Activated CD4-positive, alpha-beta memory T cell treated with anti-CD3 and anti-CD28 coated beads for 36 hours (primary cell): ENCODE measurements at regions not wholly inside any gene's neighbourhood (a gene's known extent, or its start where the extent isn't known, plus 50 kb on each side); places are given as distances from the start of the nearest gene placed in this dataset.

ENCODE experiments used
- CTCF ChIA-PET: fragments of 350-600 bp; sonication (Branson Sonifier 250); formaldehyde crosslinking; loops from one replicate; lab custom pipeline; 2021; ENCODE audit warnings: antibody characterized with exemption, inconsistent platforms; lab: Charles Lee
- POLR2A ChIA-PET: fragments of 350-600 bp; sonication (Branson Sonifier 250); formaldehyde crosslinking; loops from one replicate; lab custom pipeline; 2021; ENCODE audit warnings: antibody characterized with exemption; lab: Charles Lee
- DNase-seq: peaks from one replicate; pipeline ENCODE4 v3.0.0-alpha.2; 2020
- H3K27ac Mint-ChIP-seq: one replicate; pipeline ENCODE4 v1.8.0; 2021; ENCODE audit warnings: mixed read lengths
- H3K27me3 Mint-ChIP-seq: one replicate; pipeline ENCODE4 v1.8.0; 2021; ENCODE audit warnings: mixed read lengths
- H3K36me3 Mint-ChIP-seq: one replicate; pipeline ENCODE4 v1.8.0; 2021; ENCODE audit warnings: mixed read lengths
- H3K4me1 Mint-ChIP-seq: one replicate; pipeline ENCODE4 v1.8.0; 2021; ENCODE audit warnings: low read depth, mixed read lengths
- H3K4me3 Mint-ChIP-seq: one replicate; pipeline ENCODE4 v1.8.0; 2021; ENCODE audit warnings: mild to moderate bottlenecking, mixed read lengths
- H3K9me3 Mint-ChIP-seq: one replicate; pipeline ENCODE4 v1.8.0; 2021; ENCODE audit warnings: mixed read lengths
- intact Hi-C: fragments of 100-400 bp; cut with micrococcal nuclease; formaldehyde crosslinking; loops from one replicate; pipeline ENCODE4 v1.15.1; 2023

- POLR2A ChIA-PET = no interaction called here
- no peak for DNase-seq
- Mint-ChIP-seq H3K9me3 (peaks cover 3% of the 10 kb centered on the region), H3K36me3 (peaks cover 2% of the 10 kb centered on the region), H3K27ac (no peak overlapping the region), H3K4me3 (no peak overlapping the region), H3K4me1 (peaks cover 19% of the 10 kb centered on the region), H3K27me3 (no peaks in the 10 kb centered on the region)
- intact Hi-C loops = no loop called here
- CTCF ChIA-PET = no interaction called here
Observed at GRCh38 chr15:95450413-95450812, 880.1 kb upstream of the NR2F2 start.

- intact Hi-C loops = no loop called here
- H3K4me1 Mint-ChIP-seq = peaks cover 17% of the 10 kb centered on the region
- H3K9me3 Mint-ChIP-seq = no peaks in the 10 kb centered on the region
- no peak overlapping the region for H3K4me3 Mint-ChIP-seq
- ChIA-PET POLR2A (no interaction called here), CTCF (no interaction called here)
- no peaks in the 10 kb centered on the region for H3K27me3 Mint-ChIP-seq
- DNase-seq = no peak
- no peak overlapping the region for H3K27ac Mint-ChIP-seq
- no peaks in the 10 kb centered on the region for H3K36me3 Mint-ChIP-seq
Observed at GRCh38 chr15:95451938-95452337, 878.6 kb upstream of the NR2F2 start.

DNA sequence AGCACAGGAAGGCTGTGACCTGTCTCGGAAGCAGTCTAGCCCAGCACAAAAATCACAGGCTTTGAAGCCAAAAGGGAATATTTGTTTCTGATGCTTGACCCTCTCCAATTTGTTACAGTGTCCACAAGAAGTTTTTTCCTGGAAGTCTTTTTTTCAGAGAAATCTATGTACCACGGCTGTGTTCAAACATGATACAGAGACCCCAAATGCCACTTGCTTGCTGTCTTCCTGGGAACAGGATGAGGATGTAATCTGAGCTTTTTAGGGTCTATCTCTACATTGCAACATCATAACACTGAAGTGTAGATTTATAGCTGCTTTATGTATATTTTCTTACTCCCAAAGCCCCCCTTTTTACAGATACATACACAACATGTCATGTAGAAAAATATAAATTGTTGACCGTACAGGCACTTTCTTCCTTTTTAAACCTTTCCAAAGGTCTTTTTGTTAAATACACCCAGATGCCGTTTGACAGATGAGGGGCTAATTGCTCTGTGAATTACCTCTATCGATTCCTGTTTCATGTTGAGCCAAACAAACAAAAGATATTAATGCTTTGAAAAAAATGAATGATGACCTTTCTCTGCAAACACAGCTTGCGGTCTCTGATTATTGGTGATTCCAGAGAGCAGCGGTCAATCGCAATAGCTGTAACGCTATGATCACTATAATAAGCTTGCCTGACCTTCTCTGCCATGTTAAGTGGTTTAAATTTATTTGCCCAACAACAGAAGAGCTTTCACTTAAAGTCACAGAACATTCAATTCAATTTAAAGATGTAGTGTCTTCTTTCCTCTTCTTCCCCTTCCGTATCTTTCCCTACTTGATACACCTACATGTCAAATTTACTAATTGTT lies 875.9 kb upstream of the NR2F2 start:
- H3K4me1 Mint-ChIP-seq = peaks cover 11% of the 10 kb centered on the region
- ChIA-PET POLR2A (no interaction called here), CTCF (no interaction called here)
- H3K9me3 Mint-ChIP-seq = peaks cover 2% of the 10 kb centered on the region
- no peaks in the 10 kb centered on the region for H3K36me3 Mint-ChIP-seq
- no peaks in the 10 kb centered on the region for H3K27me3 Mint-ChIP-seq
- no peak overlapping the region for H3K4me3 Mint-ChIP-seq
- no peak for DNase-seq
- no peak overlapping the region for H3K27ac Mint-ChIP-seq
- intact Hi-C loops = no loop called here

DNA sequence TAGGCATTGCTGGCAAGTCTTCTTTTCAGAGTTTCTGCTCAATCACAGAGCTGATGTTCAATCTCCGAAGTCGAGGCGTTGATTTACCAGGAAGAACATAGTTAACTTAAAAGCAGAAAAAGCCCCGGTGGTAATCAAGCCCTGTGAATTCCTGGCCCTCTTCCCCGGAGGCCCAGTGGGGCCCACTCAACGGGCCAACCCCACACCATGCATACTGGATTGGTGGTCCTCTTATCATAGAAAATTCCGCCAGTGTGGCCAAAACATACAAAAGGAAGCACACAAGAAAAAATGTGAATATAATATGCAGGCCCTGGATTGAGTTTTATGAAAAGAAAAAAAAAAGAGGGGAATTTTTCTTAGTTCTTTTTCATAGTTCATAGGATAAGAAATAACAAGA lies 873.0 kb upstream of the NR2F2 start:
- H3K9me3 Mint-ChIP-seq = peaks cover 2% of the 10 kb centered on the region
- ChIA-PET POLR2A (no interaction called here), CTCF (no interaction called here)
- H3K4me3 Mint-ChIP-seq = no peak overlapping the region
- H3K27ac Mint-ChIP-seq = no peak overlapping the region
- peaks cover 11% of the 10 kb centered on the region for H3K4me1 Mint-ChIP-seq
- no peak for DNase-seq
- intact Hi-C loops = no loop called here
- peaks cover 1% of the 10 kb centered on the region for H3K27me3 Mint-ChIP-seq
- no peaks in the 10 kb centered on the region for H3K36me3 Mint-ChIP-seq

GRCh38 chr15:95458721-95459120 lies 871.8 kb upstream of the NR2F2 start:
- no peaks in the 10 kb centered on the region for H3K36me3 Mint-ChIP-seq
- DNase-seq = no peak
- no peak overlapping the region for H3K4me3 Mint-ChIP-seq
- H3K27ac Mint-ChIP-seq = no peak overlapping the region
- peaks cover 11% of the 10 kb centered on the region for H3K4me1 Mint-ChIP-seq
- peaks cover 2% of the 10 kb centered on the region for H3K9me3 Mint-ChIP-seq
- intact Hi-C loops = no loop called here
- peaks cover 1% of the 10 kb centered on the region for H3K27me3 Mint-ChIP-seq
- CTCF ChIA-PET = no interaction called here
- POLR2A ChIA-PET = no interaction called here

DNA sequence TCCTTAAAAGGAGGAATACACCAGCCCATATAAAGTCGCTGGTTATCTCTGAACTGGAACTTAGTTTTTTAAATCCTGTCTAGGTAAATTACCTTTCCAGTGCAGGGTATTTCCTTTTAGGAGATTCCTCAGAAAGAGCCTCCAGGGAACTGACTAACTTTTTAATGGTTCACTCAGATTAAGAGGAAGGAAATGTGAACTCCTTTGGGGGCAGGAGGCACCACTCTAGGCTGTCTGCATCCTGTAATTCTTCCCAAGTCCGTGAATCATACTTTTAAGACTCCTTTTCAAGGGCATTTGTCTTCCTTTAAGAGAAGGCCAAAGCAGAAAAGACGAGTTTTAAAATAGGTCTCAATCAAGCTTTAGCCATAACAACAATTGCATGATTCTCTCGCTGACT lies 871.2 kb upstream of the NR2F2 start:
- intact Hi-C loops = no loop called here
- POLR2A ChIA-PET = no interaction called here
- H3K4me1 Mint-ChIP-seq = peaks cover 11% of the 10 kb centered on the region
- DNase-seq = no peak
- H3K36me3 Mint-ChIP-seq = no peaks in the 10 kb centered on the region
- peaks cover 2% of the 10 kb centered on the region for H3K9me3 Mint-ChIP-seq
- peaks cover 1% of the 10 kb centered on the region for H3K27me3 Mint-ChIP-seq
- CTCF ChIA-PET = no interaction called here
- H3K4me3 Mint-ChIP-seq = no peak overlapping the region
- H3K27ac Mint-ChIP-seq = no peak overlapping the region

DNA sequence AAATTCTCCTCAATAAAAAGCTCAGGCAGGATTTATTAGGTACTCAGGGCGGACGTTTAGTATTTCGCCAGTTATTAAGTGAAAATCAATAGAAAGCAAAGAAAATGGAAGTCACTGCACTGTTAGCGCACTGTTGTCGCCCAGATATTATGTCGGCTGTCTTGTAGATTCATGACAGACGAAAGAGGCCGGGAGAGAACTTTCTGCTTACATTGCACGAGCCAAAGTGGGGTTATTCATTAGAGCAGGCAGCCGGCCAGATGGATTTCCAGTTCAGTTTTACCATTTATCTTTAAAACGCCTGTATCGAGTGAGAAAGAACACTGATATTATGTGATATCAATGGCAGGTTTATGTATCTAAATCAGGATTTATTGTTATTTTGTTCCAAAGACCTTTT lies 866.0 kb upstream of the NR2F2 start:
- no peaks in the 10 kb centered on the region for H3K4me1 Mint-ChIP-seq
- intact Hi-C loops = no loop called here

DNA sequence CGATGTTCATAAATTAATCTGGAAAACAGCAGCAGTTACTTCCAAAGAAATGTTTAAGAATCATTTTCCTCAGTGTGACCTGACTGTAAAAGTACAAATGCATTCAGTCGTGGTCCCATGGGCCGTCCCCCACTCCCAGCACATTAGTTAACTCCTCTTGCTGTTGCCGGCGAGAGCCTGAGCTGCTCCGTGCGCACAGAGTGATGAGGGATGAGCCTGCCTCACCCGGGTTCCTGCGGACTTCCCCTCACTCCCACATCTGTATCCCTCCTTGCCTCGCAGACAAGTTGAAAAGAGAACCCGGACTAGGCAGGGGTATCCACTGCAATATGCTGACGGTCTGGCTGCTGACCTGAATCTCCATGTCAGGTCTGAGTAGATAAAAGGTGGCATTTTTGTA lies 861.7 kb upstream of the NR2F2 start:
- intact Hi-C loops = no loop called here
- Mint-ChIP-seq H3K27ac (no peak overlapping the region), H3K4me3 (no peak overlapping the region), H3K36me3 (no peaks in the 10 kb centered on the region), H3K4me1 (no peaks in the 10 kb centered on the region), H3K9me3 (no peaks in the 10 kb centered on the region), H3K27me3 (no peaks in the 10 kb centered on the region)
- no peak for DNase-seq
- POLR2A ChIA-PET = no interaction called here
- CTCF ChIA-PET = no interaction called here

More for the DNA sequence above, 866.0 kb upstream of the NR2F2 start:
- CTCF ChIA-PET = no interaction called here
- Mint-ChIP-seq H3K36me3 (no peaks in the 10 kb centered on the region), H3K4me3 (no peak overlapping the region), H3K27me3 (peaks cover 1% of the 10 kb centered on the region), H3K27ac (no peak overlapping the region), H3K9me3 (no peaks in the 10 kb centered on the region)
- POLR2A ChIA-PET = no interaction called here
- DNase-seq = no peak

- H3K9me3 Mint-ChIP-seq = no peaks in the 10 kb centered on the region
- POLR2A ChIA-PET = no interaction called here
- no peak overlapping the region for H3K27ac Mint-ChIP-seq
- H3K4me3 Mint-ChIP-seq = no peak overlapping the region
- intact Hi-C loops = no loop called here
- H3K4me1 Mint-ChIP-seq = no peaks in the 10 kb centered on the region
- no peaks in the 10 kb centered on the region for H3K36me3 Mint-ChIP-seq
- no peak for DNase-seq
- CTCF ChIA-PET = interaction anchor here (0.6 kb wide), 1 partner anchor 631 kb away, joined by 3 read pairs; no protein-coding TSS in a partner anchor
- H3K27me3 Mint-ChIP-seq = no peaks in the 10 kb centered on the region
Observed at GRCh38 chr15:95469496-95470000, 861.0 kb upstream of the NR2F2 start.

GRCh38 chr15:95470529-95470928 lies 860.0 kb upstream of the NR2F2 start:
- no peak overlapping the region for H3K27ac Mint-ChIP-seq
- intact Hi-C loops = no loop called here
- no peak for DNase-seq
- H3K9me3 Mint-ChIP-seq = no peaks in the 10 kb centered on the region
- no peak overlapping the region for H3K4me3 Mint-ChIP-seq
- H3K4me1 Mint-ChIP-seq = no peaks in the 10 kb centered on the region
- H3K27me3 Mint-ChIP-seq = no peaks in the 10 kb centered on the region
- ChIA-PET CTCF (interaction anchor here (0.6 kb wide), 1 partner anchor 630 kb away, joined by 3 read pairs; no protein-coding TSS in a partner anchor), POLR2A (no interaction called here)
- H3K36me3 Mint-ChIP-seq = no peaks in the 10 kb centered on the region

- POLR2A ChIA-PET = no interaction called here
- CTCF ChIA-PET = no interaction called here
- intact Hi-C loops = no loop called here
Observed at GRCh38 chr15:95470997-95471689, 859.4 kb upstream of the NR2F2 start.

DNA sequence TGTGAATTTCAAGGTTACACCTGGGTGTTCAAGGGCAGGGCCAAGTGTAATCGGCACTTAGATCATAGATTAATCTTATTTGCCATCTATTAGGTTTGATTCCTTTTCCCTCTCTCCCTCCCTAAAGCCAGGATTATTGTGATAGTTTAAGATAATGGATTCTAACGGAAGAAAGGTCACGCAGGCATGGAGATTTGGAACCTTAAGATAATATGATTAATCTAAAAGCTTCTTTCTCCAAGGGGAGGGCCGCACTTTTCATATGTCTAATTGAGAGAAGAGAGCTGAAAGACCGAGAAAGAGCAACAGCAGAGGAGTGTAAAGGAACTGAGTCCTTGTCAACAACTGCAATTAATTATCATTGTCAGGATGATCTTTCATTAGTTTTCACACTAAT lies 858.8 kb upstream of the NR2F2 start:
- H3K27me3 Mint-ChIP-seq = no peaks in the 10 kb centered on the region
- ChIA-PET POLR2A (no interaction called here), CTCF (no interaction called here)
- intact Hi-C loops = no loop called here
- H3K27ac Mint-ChIP-seq = no peak overlapping the region
- H3K9me3 Mint-ChIP-seq = no peaks in the 10 kb centered on the region
- no peak for DNase-seq
- no peak overlapping the region for H3K4me3 Mint-ChIP-seq
- H3K4me1 Mint-ChIP-seq = no peaks in the 10 kb centered on the region
- H3K36me3 Mint-ChIP-seq = no peaks in the 10 kb centered on the region

More at GRCh38 chr15:95470997-95471689, 859.4 kb upstream of the NR2F2 start:
- Mint-ChIP-seq H3K9me3 (no peaks in the 10 kb centered on the region), H3K36me3 (no peaks in the 10 kb centered on the region), H3K4me1 (no peaks in the 10 kb centered on the region), H3K4me3 (no peak overlapping the region), H3K27ac (no peak overlapping the region), H3K27me3 (no peaks in the 10 kb centered on the region)
- no peak for DNase-seq
